ENCODE measurements at regions not wholly inside any gene's neighbourhood (a gene's known extent, or its start where the extent isn't known, plus 50 kb on each side); places are given as distances from the start of the nearest gene placed in this dataset.

- Histone ChIP-seq H3K79me2 (ENCODE audit: control insufficient read depth, insufficient read depth, low read length) (no peaks in the 10 kb centered on the region), H3K4me1 (ENCODE audit: control insufficient read depth in 2 of 2, insufficient read depth in 2 of 2, low read length in 2 of 2) (peaks cover 4 to 9% of the 10 kb centered on the region in 2 donors), H3K36me3 (replicated peaks in 1 of 2; ENCODE audit: control extremely low read depth in 1 of 2, control insufficient read depth in 1 of 2, extremely low read depth in 1 of 2, insufficient read depth in 2 of 2, low read length in 1 of 2) (no peaks in the 10 kb centered on the region), H3K27ac (ENCODE audit: low read length in 2 of 2) (no peak overlapping the region), H3K27me3 (replicated peaks in 1 of 4; ENCODE audit: control extremely low read depth in 1 of 4, control insufficient read depth in 3 of 4, insufficient read depth in 4 of 4, low read length in 3 of 4) (peaks cover 0 to 12% (median 2%) of the 10 kb centered on the region in 4 experiments), H3K4me3 (ENCODE audit: control extremely low read depth in 1 of 5, extremely low read depth in 1 of 5, insufficient read depth in 1 of 5, low read depth in 2 of 5, low read length in 4 of 5) (no peak overlapping the region), H3K9ac (ENCODE audit: low read length) (peak overlapping the region; percentile 23), H3K4me2 (replicated peaks; ENCODE audit: low read depth, low read length, poor library complexity, severe bottlenecking) (peak overlapping the region; percentile 53), H2AFZ (ENCODE audit: insufficient read depth, low read depth, low read length, poor library complexity, severe bottlenecking) (peak overlapping the region; percentile 47), H4K20me1 (ENCODE audit: control insufficient read depth, insufficient read depth, low read length, poor library complexity, severe bottlenecking) (no peaks in the 10 kb centered on the region), H3K9me3 (ENCODE audit: control extremely low read depth in 1 of 3, control insufficient read depth in 2 of 3, insufficient read depth in 1 of 3, low read length in 2 of 3) (no peaks in the 10 kb centered on the region)
- 9% methylated on average over 17 of the region's 19 CpGs for WGBS (ENCODE audit: insufficient coverage)
- H3K27ac Mint-ChIP-seq, result no peak overlapping the region
- ATAC-seq (ENCODE audit: low read depth) (peak; percentile 78), DNase-seq (peak; percentile 73)
- ChIA-PET POLR2A (no interaction called here), CTCF (interaction anchor here (0.7 to 2.0 kb wide), 5 partner anchors 9 to 50 kb away, joined by 3 to 6 read pairs (median 4); no protein-coding TSS in a partner anchor)
- H3K4me3 Mint-ChIP-seq, result peak overlapping the region; percentile 42
- TF ChIP-seq CTCF (IDR thresholded peaks at IDR 0.05), result peak; percentile 81
- no peak for TF ChIP-seq EZH2 (IDR thresholded peaks at IDR 0.05; ENCODE audit: borderline replicate concordance, insufficient read depth, low read depth, low read length, poor library complexity, severe bottlenecking)
- H3K27me3 Mint-ChIP-seq, result peaks cover 35% of the 10 kb centered on the region
- H3K4me1 Mint-ChIP-seq, result peaks cover 8% of the 10 kb centered on the region
- no peaks in the 10 kb centered on the region for H3K9me3 Mint-ChIP-seq (ENCODE audit: insufficient read depth)
- intact Hi-C loops (cut with micrococcal nuclease), result no loop called here
Measured at GRCh38 chr15:85858586-85859375, 64.1 kb upstream of the KLHL25 start.

GRCh38 chr15:85859671-85860070 is 64.9 kb upstream of the KLHL25 start:
- intact Hi-C loops (cut with micrococcal nuclease), result no loop called here
- Histone ChIP-seq H3K27ac (ENCODE audit: low read length in 2 of 2) (no peak overlapping the region), H3K4me2 (replicated peaks; ENCODE audit: low read depth, low read length, poor library complexity, severe bottlenecking) (no peak overlapping the region), H3K9me3 (ENCODE audit: control extremely low read depth in 1 of 3, control insufficient read depth in 2 of 3, insufficient read depth in 1 of 3, low read length in 2 of 3) (no peaks in the 10 kb centered on the region), H2AFZ (ENCODE audit: insufficient read depth, low read depth, low read length, poor library complexity, severe bottlenecking) (no peak overlapping the region), H3K4me3 (ENCODE audit: control extremely low read depth in 1 of 5, extremely low read depth in 1 of 5, insufficient read depth in 1 of 5, low read depth in 2 of 5, low read length in 4 of 5) (no peak overlapping the region), H3K4me1 (ENCODE audit: control insufficient read depth in 2 of 2, insufficient read depth in 2 of 2, low read length in 2 of 2) (peaks cover 4 to 7% of the 10 kb centered on the region in 2 donors), H3K9ac (ENCODE audit: low read length) (no peak overlapping the region), H3K36me3 (replicated peaks in 1 of 2; ENCODE audit: control extremely low read depth in 1 of 2, control insufficient read depth in 1 of 2, extremely low read depth in 1 of 2, insufficient read depth in 2 of 2, low read length in 1 of 2) (no peaks in the 10 kb centered on the region), H4K20me1 (ENCODE audit: control insufficient read depth, insufficient read depth, low read length, poor library complexity, severe bottlenecking) (no peaks in the 10 kb centered on the region), H3K27me3 (replicated peaks in 1 of 4; ENCODE audit: control extremely low read depth in 1 of 4, control insufficient read depth in 3 of 4, insufficient read depth in 4 of 4, low read length in 3 of 4) (peaks cover 0 to 12% (median 2%) of the 10 kb centered on the region in 4 experiments), H3K79me2 (ENCODE audit: control insufficient read depth, insufficient read depth, low read length) (no peaks in the 10 kb centered on the region)
- peaks cover 30% of the 10 kb centered on the region for H3K27me3 Mint-ChIP-seq
- H3K4me3 Mint-ChIP-seq, result no peak overlapping the region
- TF ChIP-seq CTCF (IDR thresholded peaks at IDR 0.05) (no peak), EZH2 (IDR thresholded peaks at IDR 0.05; ENCODE audit: borderline replicate concordance, insufficient read depth, low read depth, low read length, poor library complexity, severe bottlenecking) (no peak)
- 72% methylated on average over 3 of the region's 3 CpGs for WGBS (ENCODE audit: insufficient coverage)
- ChIA-PET CTCF (interaction anchor here (1.4 to 2.0 kb wide), 2 partner anchors 13 to 18 kb away, joined by 4 to 6 read pairs; no protein-coding TSS in a partner anchor), POLR2A (no interaction called here)
- no peaks in the 10 kb centered on the region for H3K9me3 Mint-ChIP-seq (ENCODE audit: insufficient read depth)
- DNase-seq (no peak), ATAC-seq (ENCODE audit: low read depth) (no peak)
- no peak overlapping the region for H3K27ac Mint-ChIP-seq
- peaks cover 6% of the 10 kb centered on the region for H3K4me1 Mint-ChIP-seq

Measured in B cell (primary cell).